Activated T-cell treated with anti-CD3 and anti-CD28 coated beads, Interleukin-2, amount 50 U/mL, for 72 hours (primary cell): ENCODE measurements at regions not wholly inside any gene's neighbourhood (a gene's known extent, or its start where the extent isn't known, plus 50 kb on each side); places are given as distances from the start of the nearest gene placed in this dataset.
"Not testable (repeated sequence)": the region's sequence is repeated elsewhere in the genome, so short reads cannot be mapped to it uniquely, and the experiment has no call there.

ENCODE experiments used
- ATAC-seq, 2 donors: fragments of 150-1000 bp; cut with Tn5 transposase; replicated peaks in 1 of 2; 2 replicates each; pipeline ENCODE4 v1.10.0; 2021; ENCODE audit warnings: moderate library complexity in 2 of 2, mild to moderate bottlenecking in 1 of 2
- DNase-seq, 2 donors: peaks; one replicate each; pipeline ENCODE4 v3.0.0; 2021 to 2022; ENCODE audit warnings: mixed read lengths in 1 of 2
- H3K27ac Mint-ChIP-seq: one replicate; pipeline ENCODE4 v1.8.0; 2022; ENCODE audit warnings: mild to moderate bottlenecking, moderate library complexity, mixed read lengths
- H3K27me3 Mint-ChIP-seq: one replicate; pipeline ENCODE4 v1.8.0; 2022; ENCODE audit warnings: low read depth, mixed read lengths
- H3K36me3 Mint-ChIP-seq, 2 donors: one replicate each; pipeline ENCODE4 v1.8.0; 2022; ENCODE audit warnings: mixed read lengths in 2 of 2, mild to moderate bottlenecking in 1 of 2; ENCODE audit not compliant: insufficient read depth in 2 of 2
- H3K4me1 Mint-ChIP-seq: one replicate; pipeline ENCODE4 v1.8.0; 2022; ENCODE audit warnings: low read depth, mixed read lengths
- H3K4me3 Mint-ChIP-seq, 2 donors: one replicate each; pipeline ENCODE4 v1.8.0; 2022; ENCODE audit warnings: mild to moderate bottlenecking in 2 of 2, mixed read lengths in 2 of 2, moderate library complexity in 2 of 2
- H3K9me3 Mint-ChIP-seq, 2 donors: one replicate each; pipeline ENCODE4 v1.8.0; 2022; ENCODE audit warnings: mixed read lengths in 2 of 2

DNA sequence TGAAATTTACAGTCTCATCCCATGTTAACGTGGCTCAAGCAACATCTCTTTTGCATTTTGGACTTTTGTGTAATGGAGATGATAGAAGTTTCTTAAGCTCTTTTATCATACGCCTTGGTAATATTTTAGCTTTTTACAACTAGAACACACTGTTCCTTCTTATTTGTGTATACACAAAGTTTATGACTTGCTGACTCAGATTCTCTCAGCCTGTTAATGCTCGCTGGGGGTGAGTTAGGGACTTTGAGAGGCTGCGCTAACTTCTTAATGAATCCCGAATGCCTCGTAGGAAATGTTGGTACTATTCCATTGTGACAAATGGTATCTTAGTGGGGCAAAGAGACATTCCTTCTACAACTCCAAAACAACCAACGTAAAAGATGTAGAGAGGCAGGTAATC lies 509.7 kb downstream of the DOK5 start:
- Mint-ChIP-seq H3K36me3 (no peaks in the 10 kb centered on the region), H3K4me3 (no peak overlapping the region), H3K27ac (no peak overlapping the region), H3K9me3 (no peaks in the 10 kb centered on the region), H3K4me1 (no peaks in the 10 kb centered on the region), H3K27me3 (no peaks in the 10 kb centered on the region)
- ATAC-seq (no peak), DNase-seq (no peak)

- Mint-ChIP-seq H3K36me3 (no peaks in the 10 kb centered on the region), H3K4me3 (no peak overlapping the region), H3K9me3 (no peaks in the 10 kb centered on the region), H3K27ac (no peak overlapping the region), H3K27me3 (no peaks in the 10 kb centered on the region), H3K4me1 (no peaks in the 10 kb centered on the region)
- DNase-seq = no peak
- no peak for ATAC-seq
Measured at GRCh38 chr20:54984104-54984448, 508.7 kb downstream of the DOK5 start.

- not testable (repeated sequence) for ATAC-seq, H3K27ac Mint-ChIP-seq, H3K9me3 Mint-ChIP-seq, H3K4me1 Mint-ChIP-seq, DNase-seq, H3K27me3 Mint-ChIP-seq, H3K4me3 Mint-ChIP-seq, H3K36me3 Mint-ChIP-seq
Measured at GRCh38 chr20:54983394-54984103, 508.2 kb downstream of the DOK5 start.

DNA sequence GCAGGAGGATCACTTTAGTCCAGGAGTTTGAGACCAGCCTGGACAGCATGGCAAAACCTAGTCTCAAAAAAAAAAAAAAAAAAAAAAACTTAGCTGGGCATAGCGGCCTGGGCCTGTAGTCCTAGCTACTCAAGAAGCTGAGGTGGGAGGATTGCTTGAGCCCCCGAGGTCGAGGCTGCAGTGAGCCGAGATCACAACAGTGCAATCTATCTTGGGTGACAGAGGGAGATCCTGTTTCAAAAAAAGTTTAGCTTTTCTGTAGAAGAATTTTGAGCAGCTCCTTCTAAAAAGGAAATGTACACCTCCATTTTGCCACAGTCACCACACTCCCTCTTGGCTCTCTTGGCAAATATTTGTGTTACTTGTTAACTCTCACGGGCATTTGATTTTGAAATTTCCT lies 505.8 kb downstream of the DOK5 start:
- H3K27me3 Mint-ChIP-seq = no peaks in the 10 kb centered on the region

GRCh38 chr20:54980103-54980960 lies 504.9 kb downstream of the DOK5 start:
- H3K9me3 Mint-ChIP-seq = no peaks in the 10 kb centered on the region
- no peaks in the 10 kb centered on the region for H3K4me1 Mint-ChIP-seq
- ATAC-seq (no peak), DNase-seq (no peak)
- no peak overlapping the region for H3K27ac Mint-ChIP-seq
- H3K36me3 Mint-ChIP-seq = no peaks in the 10 kb centered on the region
- H3K4me3 Mint-ChIP-seq = no peak overlapping the region
- H3K27me3 Mint-ChIP-seq = no peaks in the 10 kb centered on the region

More for the DNA sequence above, 505.8 kb downstream of the DOK5 start:
- no peak overlapping the region for H3K4me3 Mint-ChIP-seq
- ATAC-seq (no peak), DNase-seq (no peak)
- H3K36me3 Mint-ChIP-seq = no peaks in the 10 kb centered on the region
- no peak overlapping the region for H3K27ac Mint-ChIP-seq
- H3K4me1 Mint-ChIP-seq = no peaks in the 10 kb centered on the region
- H3K9me3 Mint-ChIP-seq = no peaks in the 10 kb centered on the region

DNA sequence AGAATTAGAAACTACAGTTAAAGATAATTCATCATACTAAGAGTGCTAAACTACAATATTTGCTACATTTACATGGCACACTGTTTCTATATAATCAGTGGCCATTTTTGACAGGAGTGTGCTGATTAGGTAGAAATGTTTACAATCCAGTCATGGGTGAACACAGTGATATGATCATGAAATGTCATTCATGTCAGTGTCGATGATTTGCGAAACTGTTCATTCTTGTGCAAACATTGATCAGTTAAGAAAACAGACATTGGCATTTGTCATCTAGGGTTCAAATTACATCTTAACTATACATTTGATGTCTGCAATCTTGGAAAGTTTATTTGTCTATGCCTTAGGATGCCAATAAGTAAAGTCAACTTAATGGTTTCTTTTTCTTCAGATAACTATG lies 474.9 kb downstream of the DOK5 start:
- Mint-ChIP-seq H3K27ac (no peak overlapping the region), H3K4me1 (no peaks in the 10 kb centered on the region), H3K27me3 (no peaks in the 10 kb centered on the region), H3K36me3 (no peaks in the 10 kb centered on the region), H3K9me3 (peaks cover 0 to 3% of the 10 kb centered on the region in 2 donors), H3K4me3 (no peak overlapping the region)
- DNase-seq (no peak), ATAC-seq (no peak)

GRCh38 chr20:54941666-54942065 lies 466.3 kb downstream of the DOK5 start:
- H3K27ac Mint-ChIP-seq = no peak overlapping the region
- no peaks in the 10 kb centered on the region for H3K36me3 Mint-ChIP-seq
- no peaks in the 10 kb centered on the region for H3K27me3 Mint-ChIP-seq

DNA sequence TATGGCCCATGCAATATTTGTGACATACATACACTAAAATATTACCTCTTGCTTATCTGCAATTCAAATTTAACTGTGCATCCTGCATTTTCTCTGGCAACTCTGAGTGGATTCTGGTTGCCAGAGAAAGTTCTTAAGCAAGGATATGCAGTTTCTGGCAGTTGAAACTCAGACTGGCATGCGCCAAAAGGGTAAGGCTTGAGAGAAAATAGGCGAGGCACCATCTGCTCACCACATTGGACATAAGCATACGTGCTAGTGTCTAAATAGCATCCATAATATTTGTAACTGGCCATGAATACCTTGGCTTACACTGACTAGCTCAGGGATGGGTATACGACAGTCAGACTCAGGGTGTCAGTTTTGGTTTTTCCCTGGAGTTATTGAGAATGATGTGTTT lies 465.1 kb downstream of the DOK5 start:
- ATAC-seq = no peak
- no peak overlapping the region for H3K4me3 Mint-ChIP-seq
- H3K27me3 Mint-ChIP-seq = no peaks in the 10 kb centered on the region
- H3K36me3 Mint-ChIP-seq = no peaks in the 10 kb centered on the region
- H3K4me1 Mint-ChIP-seq = no peaks in the 10 kb centered on the region
- DNase-seq = no peak
- H3K9me3 Mint-ChIP-seq = peaks cover 0 to under 1% of the 10 kb centered on the region in 2 donors
- H3K27ac Mint-ChIP-seq = no peak overlapping the region

More at GRCh38 chr20:54941666-54942065, 466.3 kb downstream of the DOK5 start:
- no peak overlapping the region for H3K4me3 Mint-ChIP-seq
- no peaks in the 10 kb centered on the region for H3K4me1 Mint-ChIP-seq
- ATAC-seq (no peak), DNase-seq (no peak)
- no peaks in the 10 kb centered on the region for H3K9me3 Mint-ChIP-seq

GRCh38 chr20:54938707-54939106 lies 463.3 kb downstream of the DOK5 start:
- Mint-ChIP-seq H3K36me3 (no peaks in the 10 kb centered on the region), H3K27ac (no peak overlapping the region), H3K9me3 (peaks cover 0 to 1% of the 10 kb centered on the region in 2 donors), H3K4me1 (no peaks in the 10 kb centered on the region), H3K27me3 (no peaks in the 10 kb centered on the region), H3K4me3 (no peak overlapping the region)
- ATAC-seq (no peak), DNase-seq (no peak)

DNA sequence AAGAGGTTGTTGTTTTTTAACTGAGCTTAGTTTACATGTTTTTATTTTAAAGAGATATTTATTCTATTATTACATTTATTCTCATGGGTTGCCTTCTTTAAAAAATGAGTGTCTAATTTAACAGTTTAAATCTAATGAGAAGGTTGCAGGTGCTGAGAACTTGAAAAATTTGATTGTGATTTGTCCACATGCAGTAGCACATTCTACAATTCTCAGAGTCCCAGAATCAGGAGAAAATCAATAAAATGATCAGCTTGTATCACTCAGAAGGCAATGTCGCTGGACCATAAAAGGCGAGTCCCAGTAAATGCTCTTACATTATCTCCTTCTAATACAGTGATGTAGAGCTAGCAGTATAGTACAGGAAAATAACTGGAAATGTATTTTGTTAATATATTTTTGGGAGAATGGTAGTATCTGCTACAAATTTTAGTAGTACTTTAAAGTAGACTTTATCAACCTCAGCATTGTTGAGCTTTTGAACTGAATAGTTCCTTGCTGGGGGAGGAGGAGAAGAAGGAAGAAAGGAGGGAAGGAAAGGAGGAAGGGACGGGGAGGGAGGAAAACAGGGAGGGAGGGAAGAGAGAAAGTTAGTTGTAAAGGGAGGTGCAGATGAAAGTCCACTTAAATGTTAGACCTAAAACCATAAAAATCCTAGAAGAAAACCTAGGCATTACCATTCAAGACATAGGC lies 458.0 kb downstream of the DOK5 start:
- Mint-ChIP-seq H3K27me3 (no peaks in the 10 kb centered on the region), H3K4me3 (no peak overlapping the region), H3K27ac (no peak overlapping the region), H3K9me3 (peaks cover 2 to 3% of the 10 kb centered on the region in 2 donors), H3K4me1 (no peaks in the 10 kb centered on the region), H3K36me3 (no peaks in the 10 kb centered on the region)
- DNase-seq (no peak), ATAC-seq (no peak)

DNA sequence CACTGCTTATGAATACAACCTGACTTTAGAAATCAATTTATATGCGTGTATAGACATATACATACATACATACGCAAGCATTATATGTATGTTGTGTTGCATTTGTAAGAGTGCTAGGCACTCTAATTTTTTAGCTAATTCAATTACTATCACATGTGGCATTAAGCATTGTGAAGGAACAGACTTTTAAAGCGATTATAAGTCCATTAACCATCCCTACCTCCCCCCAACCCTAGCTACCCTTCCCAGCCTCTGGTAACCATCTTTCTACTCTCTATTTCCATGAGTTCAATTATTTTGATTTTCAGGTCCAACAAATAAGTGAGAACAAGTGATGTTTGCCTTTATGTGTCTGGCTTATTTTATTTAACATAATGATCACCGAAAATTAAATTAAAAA lies 453.8 kb downstream of the DOK5 start:
- no peak overlapping the region for H3K4me3 Mint-ChIP-seq
- H3K36me3 Mint-ChIP-seq = no peaks in the 10 kb centered on the region
- no peaks in the 10 kb centered on the region for H3K27me3 Mint-ChIP-seq
- peaks cover 2% of the 10 kb centered on the region in 2 donors for H3K9me3 Mint-ChIP-seq
- no peak for ATAC-seq
- no peaks in the 10 kb centered on the region for H3K4me1 Mint-ChIP-seq
- H3K27ac Mint-ChIP-seq = no peak overlapping the region
- no peak for DNase-seq

- no peak overlapping the region for H3K27ac Mint-ChIP-seq
- no peaks in the 10 kb centered on the region for H3K36me3 Mint-ChIP-seq
- no peak for ATAC-seq
- H3K9me3 Mint-ChIP-seq = peaks cover 2 to 3% of the 10 kb centered on the region in 2 donors
- no peaks in the 10 kb centered on the region for H3K27me3 Mint-ChIP-seq
- no peak overlapping the region for H3K4me3 Mint-ChIP-seq
- no peaks in the 10 kb centered on the region for H3K4me1 Mint-ChIP-seq
- no peak for DNase-seq
Measured at GRCh38 chr20:54928564-54928963, 453.2 kb downstream of the DOK5 start.

- H3K4me3 Mint-ChIP-seq = no peak overlapping the region
- H3K36me3 Mint-ChIP-seq = no peaks in the 10 kb centered on the region
- no peak overlapping the region for H3K27ac Mint-ChIP-seq
- no peaks in the 10 kb centered on the region for H3K4me1 Mint-ChIP-seq
- ATAC-seq (no peak), DNase-seq (no peak)
- no peaks in the 10 kb centered on the region for H3K27me3 Mint-ChIP-seq
- H3K9me3 Mint-ChIP-seq = peaks cover 4 to 5% of the 10 kb centered on the region in 2 donors
Measured at GRCh38 chr20:54922636-54923035, 447.2 kb downstream of the DOK5 start.
